NCI-H82 treated with DMSO at 0.1 percent for 48 hours (cell line): ENCODE measurements at regions not wholly inside any gene's neighbourhood (a gene's known extent, or its start where the extent isn't known, plus 50 kb on each side); places are given as distances from the start of the nearest gene placed in this dataset.

Experiments
- DNase-seq: peaks from one replicate; lab custom pipeline; 2025; ENCODE audit not compliant: unreplicated experiment; lab: John Stamatoyannopoulos, UW

DNA sequence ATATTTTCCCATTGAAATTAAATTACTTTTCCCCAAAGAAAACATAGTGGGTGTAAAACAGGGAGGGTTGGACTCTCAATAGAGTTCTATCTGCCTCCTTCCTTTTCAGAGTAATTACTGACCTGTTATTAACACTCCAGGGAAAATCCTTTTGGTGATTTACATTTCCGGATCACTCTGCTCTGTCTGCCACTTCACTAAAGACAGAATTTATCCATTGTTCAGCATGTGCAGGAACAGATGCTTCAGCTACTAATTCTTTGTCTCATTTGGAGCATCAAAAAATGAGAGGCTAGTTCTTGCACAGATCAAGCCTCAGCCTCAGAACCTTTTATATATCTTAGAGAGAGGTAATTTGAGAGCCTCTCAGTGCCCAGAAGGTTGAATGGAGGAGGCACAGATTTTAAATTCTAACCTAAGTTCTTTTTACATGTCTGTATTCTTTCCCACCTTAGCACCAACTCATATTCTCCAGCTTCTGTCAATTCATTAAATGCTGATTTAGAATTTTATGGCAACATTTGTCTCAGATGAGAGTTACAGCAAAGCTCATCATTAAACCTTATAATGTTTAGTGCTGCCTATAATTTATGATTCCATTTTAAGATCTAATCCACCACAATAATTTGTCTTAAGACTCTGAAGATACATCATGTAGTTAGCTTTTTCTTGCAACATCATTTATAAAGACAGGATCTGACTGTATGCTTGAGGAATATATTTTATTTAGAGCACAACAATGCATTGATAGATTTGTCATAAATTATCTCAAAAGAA, 1494.4 kb downstream of the STIM2 start:
- peak; percentile 9 for DNase-seq

DNA sequence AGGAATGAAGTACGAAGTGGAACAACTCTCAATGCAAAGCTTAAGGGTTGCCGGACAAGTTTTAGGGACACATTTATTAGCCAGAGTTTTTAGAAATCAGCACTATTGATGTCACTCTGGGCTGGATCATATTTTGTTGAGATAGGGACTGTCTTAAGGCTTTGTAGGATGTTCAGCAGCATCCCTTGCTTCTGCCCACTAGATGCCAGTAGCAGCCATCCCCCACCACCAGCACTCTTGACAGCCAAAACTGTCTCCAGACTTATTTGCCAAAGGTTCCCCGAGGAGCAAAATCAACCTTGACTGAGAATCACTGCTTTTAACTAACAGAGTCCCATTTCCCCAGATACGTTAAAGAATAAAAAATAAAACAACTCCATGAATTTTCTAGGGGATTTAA, 1497.3 kb downstream of the STIM2 start:
- DNase-seq = no peak

DNA sequence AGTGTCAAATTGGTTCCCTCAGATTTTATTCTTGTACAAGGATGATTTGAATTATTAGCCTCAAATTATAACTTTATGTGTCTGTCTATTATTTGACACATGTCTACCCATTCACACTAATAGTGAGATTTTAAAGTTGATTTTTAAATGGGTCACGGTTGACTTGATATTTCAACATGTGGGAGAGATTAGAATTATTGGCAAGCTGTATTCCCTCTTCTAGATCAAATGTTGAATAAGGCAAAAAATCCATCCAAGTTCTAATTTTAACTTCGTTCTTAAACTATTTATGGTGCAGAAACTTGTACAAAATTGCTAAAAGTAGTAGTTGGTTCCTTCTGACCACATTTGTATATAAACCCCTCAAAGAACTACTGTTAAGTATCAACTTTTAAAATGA, 1498.0 kb downstream of the STIM2 start:
- DNase-seq = no peak

DNA sequence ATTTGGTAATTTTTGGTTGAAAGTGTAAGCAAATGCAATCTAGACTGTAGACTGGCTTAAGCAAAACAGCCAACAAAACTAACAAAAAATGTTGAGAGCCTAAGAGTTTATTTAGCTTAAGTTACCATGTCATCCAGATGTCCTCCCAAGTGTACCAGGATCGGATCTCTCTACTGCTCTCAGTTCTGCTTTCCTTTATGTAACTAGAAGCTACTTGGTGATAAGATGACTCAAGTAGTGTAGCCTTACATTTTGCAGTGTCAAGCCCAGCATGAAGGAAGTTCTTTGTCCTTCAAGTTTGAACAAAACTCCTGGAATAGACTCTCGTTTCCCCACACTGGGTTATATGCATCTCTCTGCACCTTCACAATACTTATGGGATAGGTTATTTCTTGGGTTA, 1500.0 kb downstream of the STIM2 start:
- DNase-seq = no peak

DNA sequence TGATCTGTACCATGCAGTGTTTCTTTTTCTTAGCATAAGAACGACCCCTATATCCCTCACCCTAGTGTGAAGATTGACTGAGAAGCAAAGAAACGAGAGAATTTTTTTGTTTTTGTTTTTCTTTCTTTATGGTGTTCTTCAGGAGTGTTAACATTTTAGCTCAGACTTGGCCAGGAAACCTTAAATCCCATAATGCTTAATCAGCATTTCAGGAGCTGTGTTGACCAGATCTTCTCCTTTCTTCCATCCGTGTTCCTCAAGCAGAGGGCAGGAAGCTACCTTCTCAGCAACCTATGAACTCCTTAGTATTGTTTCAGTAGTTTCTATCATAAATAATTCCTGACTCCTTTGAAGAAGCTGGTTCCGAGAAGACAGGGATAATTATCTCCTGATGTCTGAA, 1501.5 kb downstream of the STIM2 start:
- DNase-seq = no peak

DNA sequence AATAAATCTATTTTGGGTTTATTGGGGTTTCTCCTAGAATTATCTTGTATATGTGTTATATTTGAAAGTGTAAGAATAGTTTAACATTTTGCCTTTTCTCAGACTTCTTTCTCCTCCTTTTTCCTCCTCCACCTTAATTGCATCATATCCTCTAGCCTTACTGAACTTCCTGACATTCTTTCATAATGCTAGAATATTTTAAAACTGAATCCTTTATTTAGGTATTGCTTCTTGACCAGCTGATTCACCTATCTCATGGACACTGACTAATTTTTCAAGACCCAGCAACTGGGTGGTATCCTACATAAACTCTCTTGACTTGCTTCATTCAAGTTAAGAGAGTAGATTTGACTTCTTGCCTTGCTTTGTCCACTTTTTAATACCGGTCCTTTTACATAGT, 1508.9 kb downstream of the STIM2 start:
- DNase-seq = no peak

DNA sequence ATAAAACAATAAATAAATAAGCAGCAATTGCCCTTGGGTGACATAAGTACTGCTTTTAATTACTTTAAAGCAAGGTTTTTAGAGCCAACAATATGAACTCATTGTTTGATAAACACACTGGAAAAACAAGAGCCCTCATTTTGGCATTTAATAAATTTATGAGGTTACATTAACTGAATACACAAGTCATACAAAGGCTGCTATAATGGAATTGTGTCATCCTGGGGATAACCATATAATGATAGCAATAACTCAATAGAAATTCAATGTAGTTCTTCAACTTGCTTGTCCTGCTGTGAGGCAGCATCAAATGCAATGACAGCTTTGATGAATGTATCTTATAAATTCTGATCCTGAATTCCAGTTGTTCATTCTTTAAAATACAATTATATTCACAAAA, 1512.5 kb downstream of the STIM2 start:
- no peak for DNase-seq

DNA sequence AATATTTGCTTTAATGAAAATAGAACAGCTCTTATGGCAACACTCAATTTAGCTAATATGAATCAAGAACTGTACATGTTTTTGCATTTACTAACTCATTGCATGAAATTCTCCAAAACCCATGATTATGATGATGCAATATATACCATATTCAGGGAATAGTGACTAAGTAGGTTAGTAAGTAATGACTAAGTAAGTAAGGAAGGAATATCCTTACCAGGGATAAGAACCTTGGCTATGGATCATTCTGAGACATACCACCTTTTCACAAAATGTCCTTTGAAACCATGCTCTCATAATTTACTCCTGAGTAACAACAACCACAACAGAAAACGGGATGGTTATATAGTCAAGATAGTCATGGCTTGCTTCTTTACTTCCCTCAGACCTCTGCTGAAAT, 1513.0 kb downstream of the STIM2 start:
- DNase-seq = no peak

DNA sequence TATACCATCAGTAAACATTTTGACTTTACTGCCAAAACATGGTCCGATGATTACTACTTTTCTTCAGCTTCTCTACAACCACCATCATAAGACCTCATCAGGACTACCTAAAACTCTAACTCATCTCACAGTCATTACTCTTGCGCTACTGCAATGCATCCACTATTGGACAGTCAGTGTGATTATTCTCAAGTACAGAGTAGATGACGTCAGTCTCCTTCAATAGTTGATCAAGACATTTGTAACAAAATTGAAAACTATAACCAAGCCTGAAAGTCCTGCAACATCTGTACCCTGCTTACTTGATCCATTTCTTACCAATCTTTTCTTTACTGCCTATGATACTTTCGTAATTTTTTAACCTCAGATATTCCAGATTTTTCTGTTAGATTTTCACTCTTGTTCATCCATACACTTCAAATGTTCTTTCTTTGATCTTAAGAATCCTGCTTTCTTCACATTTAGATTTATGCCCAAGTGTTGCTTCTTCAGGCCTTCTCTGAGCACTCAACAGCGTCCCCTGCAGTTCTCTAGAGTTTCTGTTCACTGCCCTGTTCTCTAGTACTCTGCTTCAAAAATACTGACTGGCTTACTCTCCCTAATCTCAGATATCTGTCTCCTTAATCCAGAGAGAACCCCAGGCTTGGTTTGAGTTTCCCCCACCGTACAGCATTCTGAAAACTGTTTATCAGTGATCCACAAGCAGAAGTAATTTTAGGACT, 1517.6 kb downstream of the STIM2 start:
- DNase-seq = no peak

DNA sequence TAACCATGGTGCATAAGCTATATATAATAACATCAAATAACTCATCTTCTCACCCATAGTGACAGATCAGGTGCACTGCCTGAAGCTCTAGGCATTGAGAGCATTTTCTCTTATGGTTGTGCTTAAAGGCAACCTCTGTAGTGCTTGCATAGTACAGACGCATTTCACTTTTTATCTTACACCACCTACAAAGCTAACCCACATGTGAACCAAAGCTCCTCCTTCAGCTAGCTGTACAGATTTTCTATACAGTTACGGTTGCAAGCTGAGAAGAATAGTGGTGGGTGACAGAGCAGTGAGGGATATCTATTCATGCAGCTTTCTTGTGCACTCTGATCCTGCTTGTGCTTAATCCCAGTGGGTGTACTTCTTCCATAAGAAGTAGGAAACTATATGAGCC, 1525.2 kb downstream of the STIM2 start:
- DNase-seq = no peak

DNA sequence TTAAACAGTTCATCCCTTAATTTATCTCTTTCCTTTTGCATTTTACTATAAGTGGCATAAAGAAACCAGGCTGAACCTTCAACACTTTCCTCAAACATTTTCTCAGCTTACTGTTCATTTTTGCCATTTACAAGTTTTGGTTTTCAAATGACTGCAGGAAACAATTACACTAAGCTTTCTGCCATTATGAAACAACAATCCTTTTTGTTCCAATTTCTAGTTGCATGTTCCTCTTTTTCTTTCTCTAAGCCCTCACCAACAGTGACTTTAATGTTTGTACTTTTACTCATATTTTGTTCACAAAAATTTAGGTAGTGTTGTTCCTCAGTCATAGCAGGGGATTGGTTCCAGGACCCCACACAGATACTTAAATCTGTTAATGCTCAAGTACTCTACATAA, 1526.1 kb downstream of the STIM2 start:
- DNase-seq = no peak

DNA sequence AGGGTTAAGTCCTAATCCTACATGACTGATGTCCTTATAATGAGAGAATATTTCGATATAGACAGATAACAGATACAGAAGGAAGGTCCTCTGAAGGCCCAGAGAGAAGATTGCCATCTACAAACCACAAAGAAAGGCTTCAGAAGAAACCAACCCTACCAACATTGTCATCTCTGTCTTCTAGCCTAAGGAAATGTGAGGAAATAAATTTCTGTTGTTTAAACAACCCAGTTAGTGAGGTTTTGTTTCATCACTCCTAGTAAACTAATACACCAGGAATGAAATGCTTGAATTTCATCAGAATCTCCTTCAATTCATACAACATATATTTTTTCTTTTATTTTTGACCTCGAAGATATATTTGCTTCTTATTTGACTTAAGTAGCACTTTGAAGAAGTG, 1527.8 kb downstream of the STIM2 start:
- no peak for DNase-seq

DNA sequence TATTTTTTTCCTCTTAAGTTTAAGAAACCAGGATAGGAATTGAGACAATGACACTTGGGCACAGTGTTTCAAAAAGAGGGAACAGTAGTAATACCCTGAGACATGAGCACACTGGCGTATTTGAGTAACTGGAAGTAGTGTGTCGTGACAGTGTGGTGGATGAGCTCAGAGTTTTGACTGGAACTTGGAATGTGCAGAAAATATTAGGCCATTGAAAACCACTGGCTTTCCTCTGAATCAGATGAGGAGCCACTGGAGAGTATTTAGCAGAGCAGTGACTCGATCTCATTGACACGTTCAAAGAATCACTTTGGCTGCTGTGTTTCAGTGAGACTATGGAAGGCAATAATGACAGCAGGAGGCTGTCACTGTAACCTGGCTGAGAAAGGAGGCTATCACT, 1531.2 kb downstream of the STIM2 start:
- no peak for DNase-seq

DNA sequence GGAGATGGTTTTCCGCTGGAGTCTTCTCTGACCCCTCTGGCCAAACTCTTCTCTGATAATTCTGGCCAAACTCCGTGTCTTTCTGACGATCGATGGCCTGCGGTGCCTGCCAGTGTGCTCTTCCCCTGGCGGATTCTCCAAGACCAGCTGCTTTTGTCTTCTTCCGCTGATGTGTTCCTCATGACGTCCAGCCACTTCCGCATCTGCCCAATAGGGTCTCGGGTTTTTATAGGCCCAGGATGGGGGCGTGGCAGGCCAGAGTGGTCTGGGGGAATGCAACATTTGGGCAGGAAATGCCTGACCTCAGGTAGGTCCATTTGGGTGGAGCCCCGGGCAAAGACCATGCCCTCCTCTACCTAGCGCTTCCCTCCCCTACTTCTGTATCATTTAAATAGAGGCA, 1542.1 kb downstream of the STIM2 start:
- no peak for DNase-seq

DNA sequence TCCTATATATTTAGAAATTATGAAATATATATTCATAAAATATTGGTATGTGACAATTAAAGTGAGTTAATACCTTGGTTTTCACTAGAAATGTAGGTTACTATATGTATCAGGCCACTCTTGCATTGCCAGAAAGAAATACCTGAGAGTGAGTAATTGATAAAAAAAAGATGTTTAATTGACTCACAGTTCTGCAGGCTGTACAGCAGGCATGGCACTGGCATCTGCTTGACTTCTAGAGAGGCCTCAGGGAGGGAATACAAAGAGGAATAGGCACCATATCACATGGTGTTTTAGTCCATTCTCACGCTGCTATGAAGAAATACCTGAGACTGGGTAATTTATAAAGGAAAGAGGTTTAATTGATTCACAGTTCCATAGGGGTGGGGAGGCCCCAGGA, 1560.6 kb downstream of the STIM2 start:
- DNase-seq = no peak

DNA sequence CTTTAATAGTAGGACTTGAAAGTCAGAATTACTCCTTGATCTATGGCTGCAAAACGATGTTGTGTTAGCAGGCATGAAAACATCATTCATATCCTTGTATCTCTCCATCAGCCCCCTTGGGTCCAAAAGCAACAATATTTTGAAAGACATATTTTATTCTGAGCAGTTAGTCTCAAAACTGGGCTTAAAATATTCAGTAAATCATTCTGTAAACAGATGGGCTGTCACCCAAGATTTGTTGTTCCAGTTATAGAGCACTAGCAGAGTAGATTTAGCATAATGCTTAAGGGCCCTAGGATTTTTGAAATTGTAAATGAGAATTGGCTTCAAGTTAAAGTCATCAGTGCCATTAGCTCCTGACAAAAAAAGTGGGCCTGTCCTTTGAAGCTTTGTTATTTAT, 1565.6 kb downstream of the STIM2 start:
- DNase-seq = no peak

DNA sequence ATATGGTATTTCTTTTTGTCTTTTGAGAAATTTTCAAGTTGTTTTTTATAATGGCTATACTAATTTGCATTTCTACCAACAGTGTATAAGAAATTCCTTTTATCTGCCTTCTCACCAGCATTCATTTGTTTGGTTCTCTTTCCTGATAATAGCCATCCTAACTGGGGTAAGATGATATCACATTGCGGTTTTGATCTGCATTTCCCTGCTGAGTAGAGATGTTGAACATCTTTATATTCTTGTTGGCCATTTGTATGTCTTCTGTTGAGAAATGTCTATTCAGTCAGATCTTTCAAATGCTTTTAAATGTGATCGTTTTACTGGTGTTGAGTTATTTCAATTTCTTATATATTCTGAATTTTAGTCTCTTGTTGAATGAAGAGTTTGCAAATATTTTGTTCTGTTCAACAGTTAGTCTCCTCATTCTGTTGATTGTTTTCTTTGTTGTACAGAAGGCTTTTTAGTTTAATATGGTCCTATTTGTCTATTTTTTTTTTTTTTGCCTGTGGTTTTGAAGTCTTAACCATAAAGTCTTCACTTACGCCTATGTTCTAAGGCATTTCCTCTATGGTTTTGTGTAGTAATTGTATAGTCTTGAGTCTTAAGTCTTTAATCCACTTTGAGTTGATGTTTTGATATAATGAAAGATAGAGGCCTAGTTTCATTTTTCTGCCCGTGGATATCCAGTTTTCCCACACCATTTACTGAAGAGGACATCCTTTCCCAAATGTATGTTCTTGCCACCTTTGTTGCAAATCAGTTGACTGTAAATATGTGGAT, 1566.9 kb downstream of the STIM2 start:
- no peak for DNase-seq

DNA sequence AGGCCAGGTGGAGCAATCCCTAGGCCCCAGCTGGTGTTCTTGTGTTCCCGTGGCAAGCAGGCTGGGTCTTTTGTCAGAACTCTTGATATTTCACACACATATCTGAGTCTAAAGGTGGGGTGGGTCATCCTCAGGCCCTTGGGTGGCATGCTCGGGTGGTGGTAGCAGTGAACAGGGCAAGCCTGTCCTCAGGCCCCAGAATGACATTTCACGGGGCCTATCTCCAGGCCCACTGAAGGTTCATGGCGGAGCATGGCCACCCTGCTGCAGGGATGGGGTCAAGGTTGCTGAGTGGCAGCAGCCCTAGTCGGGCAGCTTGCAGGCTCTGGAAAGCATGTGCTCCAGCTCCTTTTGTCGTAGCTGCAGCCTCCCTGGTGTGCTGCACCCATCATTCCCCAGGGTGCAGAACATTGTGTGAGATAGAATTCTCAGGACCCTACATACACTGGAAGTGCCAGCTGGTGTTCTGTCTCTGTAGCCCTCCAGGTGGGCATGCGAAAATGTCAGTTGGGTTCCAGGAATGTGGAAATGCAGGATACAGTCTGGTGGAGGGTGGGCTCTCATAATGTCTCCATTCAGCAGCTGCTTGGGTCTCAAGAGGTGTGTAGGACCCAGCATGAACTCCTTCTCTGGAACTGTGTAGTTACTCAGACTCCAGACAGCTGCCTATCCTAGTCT, 1571.8 kb downstream of the STIM2 start:
- no peak for DNase-seq

DNA sequence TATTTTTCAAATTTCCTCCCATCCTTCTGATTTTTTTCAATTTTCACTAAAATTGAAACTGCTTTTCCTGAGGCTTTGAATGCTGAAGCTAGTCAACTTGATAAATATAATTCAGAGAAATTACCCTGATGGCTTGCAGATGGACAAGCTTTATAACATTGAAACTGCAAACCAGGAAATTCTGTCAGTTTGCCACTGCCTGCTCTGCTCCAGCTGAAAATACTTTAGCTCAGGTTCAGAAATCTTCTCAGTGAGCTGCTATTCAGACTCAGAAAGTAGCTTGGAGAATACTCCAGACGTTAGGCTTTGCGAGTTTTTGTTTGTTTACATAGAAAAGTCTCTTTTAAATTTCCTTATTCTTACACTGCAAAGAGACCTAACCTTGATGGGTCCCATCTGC, 1574.7 kb downstream of the STIM2 start:
- DNase-seq = no peak

DNA sequence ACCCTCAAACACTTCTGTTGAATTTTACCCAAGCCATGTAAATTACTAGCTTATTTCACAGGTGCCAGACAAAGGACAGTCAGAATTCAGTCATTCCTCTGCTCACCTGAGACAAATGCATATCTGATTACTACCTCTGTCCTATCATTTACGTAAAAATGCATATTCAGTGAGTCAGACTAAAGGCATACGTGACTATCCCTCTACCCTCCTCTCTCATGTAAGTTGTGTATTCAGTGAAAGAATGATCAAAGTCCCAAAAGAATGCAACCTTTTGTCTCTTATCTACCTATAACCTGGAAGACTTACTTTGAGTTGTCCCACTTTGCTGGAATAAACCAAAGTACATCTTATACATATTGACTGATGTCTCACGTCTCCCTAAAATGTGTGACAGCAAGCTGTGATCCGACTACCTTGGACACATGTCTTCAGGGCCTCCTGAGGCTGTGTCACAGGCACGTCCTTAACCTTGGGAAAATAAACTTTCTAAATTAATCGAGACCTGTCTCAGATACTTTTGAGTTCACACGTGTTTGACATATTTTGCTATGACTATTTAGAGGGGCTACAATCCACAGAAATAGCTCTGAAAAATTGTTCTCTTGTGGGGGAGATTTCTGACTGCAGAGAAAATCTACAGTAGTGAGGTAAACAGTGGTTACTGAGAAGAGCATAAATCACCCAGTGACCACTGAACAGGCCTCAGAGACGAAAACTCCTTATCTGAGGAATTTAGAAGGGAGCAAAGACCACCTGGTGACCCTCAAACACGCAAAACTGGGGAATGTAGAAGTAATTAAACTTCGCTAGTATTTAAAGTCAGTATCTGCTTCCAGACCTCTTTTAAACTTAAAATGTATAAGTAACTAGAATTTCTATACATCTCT, 1575.8 kb downstream of the STIM2 start:
- DNase-seq = no peak
